Activated CD4-positive, CD25-positive, alpha-beta regulatory T cell (primary cell): ENCODE measurements at regions not wholly inside any gene's neighbourhood (a gene's known extent, or its start where the extent isn't known, plus 50 kb on each side); places are given as distances from the start of the nearest gene placed in this dataset.

Experiments
- DNase-seq, 4 experiments: peaks; one replicate each; lab custom pipeline; 2025; lab: John Stamatoyannopoulos, UW

DNA sequence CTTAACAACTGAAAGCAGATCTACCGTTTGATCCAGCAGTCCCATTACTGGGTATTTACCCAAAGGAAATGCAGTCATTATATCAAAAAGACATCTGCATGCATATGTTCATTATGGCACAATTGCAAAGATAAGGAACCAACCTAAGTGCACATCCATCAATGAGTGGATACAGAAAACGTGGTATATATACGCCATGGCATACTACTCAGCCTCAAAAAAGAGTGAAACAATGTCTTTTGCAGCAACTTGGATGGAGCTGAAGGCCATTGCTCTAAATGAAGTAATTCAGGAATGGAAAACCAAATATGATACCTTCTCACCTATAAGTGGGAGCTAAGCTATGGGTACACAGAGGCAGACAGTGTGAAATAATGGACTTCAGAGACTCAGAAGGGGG is 169.3 kb downstream of the ZBTB18 start:
- no peak for DNase-seq

DNA sequence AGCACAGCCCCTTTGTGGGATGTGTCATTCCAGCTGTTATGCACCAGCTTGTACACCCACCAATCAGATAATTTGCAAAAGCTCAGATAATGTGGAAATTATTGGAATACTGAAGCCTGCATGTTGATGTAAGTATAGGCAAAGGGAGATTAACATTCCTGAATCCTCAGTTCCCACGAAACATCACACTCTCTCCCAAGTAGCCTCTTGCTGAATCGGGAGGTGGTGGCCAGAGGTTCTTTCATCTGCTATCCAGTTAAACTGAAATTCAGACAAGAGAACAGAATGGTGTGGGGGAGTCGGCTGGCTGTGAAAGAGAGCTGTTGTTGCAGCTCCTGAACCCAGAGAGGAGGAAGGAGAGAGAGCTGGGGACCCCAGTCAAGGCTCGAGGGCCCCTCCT is 170.9 kb downstream of the ZBTB18 start:
- DNase-seq: no peak

DNA sequence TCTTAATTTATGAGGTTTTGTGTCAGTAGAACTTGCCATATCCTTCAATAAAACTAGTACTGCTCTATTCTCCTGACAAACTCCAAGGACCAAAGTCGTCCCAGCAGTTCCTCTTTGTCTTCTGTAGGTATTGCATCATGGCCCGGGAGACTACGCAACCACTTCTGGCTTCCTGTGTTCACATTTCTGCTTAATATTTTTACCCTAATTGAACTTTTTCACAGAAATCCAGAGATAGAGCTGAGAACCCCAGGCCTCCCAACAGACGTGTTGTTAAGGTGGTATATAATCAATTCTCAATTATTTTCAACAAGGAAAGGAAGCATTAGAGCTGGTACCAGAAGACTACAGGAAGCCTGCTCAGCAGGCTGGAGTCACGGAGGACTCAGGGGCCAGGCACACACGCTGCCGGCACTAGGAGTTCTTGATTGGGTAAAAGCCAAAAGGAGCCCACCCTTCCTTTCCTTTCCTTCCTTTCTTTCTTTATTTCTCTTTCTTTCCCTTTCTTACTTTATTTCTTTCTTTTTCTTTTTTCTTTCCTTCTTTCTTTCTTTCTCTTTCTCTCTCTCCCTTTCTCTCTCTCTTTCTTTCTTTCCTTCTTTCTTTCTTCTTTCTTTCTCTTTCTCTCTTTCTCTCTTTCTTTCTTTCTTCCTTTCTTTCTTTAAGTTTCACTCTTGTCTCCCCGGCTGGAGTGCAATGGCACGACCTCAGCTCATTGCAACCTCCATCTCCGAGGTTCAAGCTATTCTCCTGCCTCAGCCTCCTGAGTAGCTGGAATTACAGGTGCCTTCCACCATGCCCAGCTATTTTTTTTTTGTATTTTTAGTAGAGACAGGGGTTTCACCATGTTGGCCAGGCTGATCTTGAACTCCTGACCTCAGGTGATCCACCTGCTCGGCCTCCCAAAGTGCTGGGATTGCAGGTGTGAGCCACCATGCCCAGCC is 173.7 kb downstream of the ZBTB18 start:
- DNase-seq: no peak

DNA sequence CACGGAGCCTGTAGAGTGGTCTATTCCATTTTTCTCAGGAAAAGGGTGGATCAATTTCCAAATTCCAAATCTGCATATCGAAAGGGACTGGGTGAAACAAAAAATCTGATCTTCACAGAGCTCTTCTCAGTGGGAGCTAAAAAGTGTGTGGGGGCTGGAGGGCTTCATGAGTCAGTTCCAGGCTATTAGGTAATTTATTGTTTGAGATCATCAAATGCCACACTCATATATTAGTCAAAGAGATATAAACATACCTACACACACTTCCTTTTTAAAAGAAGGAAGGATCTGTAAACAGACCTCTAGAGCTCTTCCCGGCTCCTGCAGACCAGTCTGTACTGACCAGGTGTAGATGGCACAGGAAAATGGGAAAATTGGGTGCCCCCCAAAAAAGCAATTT is 175.4 kb downstream of the ZBTB18 start:
- no peak for DNase-seq

DNA sequence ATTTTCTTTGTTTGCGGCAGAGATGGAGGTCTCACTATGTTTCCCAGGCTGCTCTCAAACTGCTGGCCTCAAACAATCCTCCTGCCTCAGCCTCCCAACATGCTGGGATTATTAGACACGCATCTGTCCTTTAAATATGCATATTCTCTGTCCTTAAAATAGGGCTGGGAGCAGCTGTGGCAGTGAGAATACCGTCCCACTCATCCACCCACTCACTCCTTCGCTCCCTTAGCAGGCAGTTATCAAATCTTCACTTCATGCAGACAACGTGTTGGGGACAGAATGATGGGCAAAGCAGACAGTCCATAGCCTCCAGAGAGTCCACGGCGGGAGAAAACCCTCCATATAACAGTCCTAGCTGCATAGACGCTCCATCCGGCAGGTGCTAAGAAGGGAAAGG is 179.4 kb downstream of the ZBTB18 start:
- DNase-seq: no peak

DNA sequence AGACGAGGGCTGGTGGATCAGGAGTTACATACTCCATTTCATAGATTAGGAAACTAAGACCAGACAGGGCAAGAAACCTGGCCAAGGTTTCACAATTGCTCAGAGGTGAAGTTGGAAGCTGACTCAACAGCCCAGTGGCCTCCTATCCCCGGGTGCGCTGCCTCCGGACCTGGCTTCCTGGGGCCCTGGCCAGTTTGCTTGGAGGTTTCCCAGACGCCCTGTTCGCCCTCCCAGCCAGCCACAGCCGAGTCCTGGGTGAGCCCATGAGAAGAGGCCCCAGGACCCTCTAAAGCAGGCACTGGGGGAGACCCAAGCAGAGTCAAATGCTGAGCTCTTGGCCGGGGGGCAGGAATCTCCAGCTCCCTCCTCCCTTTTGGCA is 180.1 kb downstream of the ZBTB18 start:
- DNase-seq: no peak

DNA sequence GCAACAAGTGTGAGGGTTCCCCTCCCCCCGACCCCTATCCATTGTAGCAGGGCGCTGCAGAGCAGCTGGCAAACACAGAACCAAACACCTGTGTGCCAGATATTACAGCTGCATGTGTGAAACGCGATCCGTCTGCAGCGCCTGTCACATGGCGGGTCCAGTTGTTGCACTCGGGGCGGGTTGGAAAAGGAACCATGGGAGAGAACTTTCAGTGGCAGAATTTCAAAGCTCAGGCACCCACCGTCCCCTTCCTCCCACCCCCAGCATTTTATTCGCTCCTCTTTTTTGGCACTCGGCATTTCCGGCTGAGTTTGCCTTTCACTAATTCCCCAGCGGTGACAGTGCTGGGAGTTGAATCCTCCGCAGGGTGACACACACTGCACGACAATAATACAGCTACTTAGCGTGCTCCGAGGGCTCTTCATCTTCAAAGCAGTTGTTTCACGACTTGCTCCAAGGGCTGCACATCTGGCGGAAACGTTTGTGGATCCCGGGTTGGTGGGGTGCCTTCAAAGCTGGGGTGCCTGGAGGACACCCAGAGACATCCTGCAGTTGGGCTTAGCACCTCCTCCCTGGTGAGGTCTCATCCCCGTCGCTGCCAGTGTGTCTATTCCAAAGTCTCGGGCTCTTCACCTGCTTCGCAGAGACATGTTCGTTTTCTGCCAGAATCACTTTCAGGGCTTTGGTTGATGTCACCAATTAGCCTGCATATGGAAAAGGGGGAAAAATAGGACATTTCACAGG is 180.7 kb downstream of the ZBTB18 start:
- no peak for DNase-seq

DNA sequence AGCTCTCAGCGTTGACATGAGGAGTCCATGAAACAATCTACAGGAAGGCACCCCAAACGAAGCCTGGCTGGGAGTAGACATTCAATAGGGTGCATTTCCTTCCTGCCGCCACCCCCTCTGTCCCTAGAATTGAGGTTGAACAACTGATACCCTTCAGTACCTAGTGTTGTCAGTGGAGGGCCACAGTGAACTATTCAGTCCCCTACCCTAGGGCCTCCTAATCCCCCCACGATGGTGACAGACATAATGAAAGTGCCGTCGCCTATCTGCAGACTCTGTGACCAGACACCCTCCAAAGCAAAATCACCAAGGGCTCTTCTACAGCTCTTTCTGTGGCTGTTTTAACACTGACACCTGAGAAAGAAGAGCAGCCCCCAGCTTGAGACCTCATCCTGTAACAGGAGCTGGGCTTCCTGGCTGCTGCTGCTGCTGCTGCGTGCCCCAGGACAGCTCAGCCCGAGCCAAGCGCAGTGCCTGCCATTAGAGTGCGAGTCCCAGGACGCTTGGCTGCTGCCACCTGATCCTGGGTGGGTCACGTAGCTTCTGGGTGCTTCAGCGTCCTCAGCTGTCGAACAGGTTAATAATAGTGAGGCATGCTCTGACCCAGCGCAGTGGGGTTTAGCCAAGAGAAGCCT is 183.0 kb downstream of the ZBTB18 start:
- DNase-seq: no peak

DNA sequence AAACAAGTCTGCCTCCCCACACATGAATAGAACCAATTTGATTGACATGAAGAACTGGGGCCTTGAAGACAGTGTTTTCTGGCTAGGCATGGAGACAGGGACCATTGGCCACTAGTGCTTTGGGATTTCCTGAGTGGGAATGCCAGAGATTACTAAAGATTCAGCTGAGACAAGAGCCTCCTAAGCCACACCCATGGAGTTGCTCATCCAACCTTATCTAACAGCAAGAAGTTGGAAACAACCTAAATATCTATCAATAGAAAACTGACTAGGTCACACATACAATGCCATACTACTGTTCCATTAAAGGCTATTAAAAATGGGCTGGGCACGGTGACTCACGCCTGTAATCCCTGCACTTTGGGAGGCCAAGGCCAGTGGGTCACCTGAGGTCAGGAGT is 184.1 kb downstream of the ZBTB18 start:
- DNase-seq: no peak

DNA sequence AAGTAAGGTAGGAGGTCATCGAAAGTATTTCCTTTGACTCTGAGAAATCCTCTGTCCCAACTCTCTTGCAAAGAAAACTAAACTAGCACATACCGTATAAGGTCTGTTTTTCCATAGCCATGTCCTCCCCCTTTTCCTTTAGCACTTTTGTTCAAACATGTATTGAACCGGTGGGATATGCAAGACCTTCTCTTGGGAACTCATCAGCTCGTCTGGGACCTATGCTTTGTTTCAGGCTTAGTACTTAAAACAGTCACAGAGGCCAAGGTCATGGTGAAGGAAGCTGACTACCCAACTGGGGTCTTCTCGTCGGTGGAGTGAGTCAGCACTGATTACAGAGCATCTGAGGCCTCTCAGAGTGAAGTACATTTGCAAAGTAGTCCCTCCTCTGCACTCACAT is 185.0 kb downstream of the ZBTB18 start:
- no peak for DNase-seq

DNA sequence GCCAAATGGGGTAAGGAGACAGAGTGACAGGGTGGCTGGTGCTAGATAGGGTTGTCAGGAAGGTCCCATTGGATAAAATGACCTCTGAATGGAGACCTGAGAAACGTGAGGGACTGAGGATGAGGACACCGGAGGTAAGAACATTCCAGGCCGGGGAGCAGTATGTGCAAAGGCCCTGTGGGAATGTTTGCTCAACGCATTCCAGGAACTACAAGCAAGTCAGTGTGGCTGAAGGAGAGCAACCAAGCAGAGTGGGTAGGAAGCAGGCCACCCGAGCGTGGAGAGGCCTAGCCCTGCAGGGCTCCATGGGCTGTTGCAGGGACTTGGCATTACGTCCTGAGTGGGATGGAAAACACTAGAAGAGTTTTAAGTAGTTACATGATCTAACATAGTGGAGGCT is 185.6 kb downstream of the ZBTB18 start:
- no peak for DNase-seq

DNA sequence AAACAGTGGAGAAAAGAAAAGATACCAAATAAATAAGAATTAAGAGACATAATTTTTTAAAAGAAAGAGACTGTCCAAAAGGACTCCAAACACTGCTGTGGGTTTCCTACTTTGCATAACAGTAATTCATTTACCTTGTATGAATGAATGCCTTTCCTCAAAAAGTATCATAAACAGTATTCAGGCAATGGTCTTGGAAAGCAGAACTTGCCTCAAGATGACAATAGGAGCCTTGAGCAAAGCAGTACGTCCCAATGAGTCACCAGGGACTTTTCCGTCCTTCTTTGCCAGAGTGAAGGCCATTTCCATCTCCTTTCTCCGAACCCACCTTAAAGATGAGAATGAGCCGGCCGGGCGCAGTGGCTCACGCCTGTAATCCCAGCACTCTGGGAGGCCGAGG is 186.4 kb downstream of the ZBTB18 start:
- DNase-seq: no peak

DNA sequence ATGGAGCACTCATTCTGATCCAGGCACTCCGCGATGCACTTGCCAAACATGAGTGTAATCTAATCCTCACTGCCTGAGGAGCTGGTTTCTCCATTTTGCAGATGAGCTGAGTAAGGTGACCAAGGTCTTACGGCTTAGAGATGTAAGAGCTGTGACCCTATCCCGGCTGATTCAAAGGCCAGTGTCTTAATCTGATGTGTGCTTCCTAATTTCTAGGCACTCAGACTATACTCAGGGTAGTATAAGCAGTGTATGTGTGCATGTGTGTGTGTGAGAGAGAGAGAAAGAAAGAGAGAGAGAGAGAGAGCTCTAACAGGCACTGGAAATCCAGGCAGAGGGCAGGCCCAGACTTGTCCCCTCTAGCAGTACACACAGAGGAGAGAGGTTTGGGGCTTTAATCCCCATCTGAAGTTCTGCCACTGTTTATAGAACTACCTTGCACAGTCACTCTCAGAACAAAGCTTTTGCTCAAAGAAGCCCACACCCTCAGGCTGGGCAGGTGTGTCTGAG is 188.2 kb downstream of the ZBTB18 start:
- no peak for DNase-seq

DNA sequence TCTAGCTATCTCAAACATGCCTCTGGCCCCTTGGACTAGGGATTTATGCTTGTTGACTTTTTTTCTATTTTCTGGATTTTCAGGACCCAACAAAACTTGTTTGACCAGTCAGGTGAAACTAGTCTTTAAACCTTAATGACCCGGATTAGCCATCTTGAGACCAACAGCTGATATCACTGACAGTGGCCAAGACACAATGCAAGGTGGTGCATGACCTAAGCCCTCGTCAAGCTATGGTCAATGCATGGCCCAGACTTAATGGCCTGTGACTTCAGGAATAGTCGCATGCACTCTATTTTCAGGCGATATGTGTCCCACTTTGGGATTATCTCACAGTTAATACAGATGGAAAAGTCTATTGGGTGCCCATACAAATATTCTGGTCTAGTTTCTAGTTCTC is 190.4 kb downstream of the ZBTB18 start:
- no peak for DNase-seq

DNA sequence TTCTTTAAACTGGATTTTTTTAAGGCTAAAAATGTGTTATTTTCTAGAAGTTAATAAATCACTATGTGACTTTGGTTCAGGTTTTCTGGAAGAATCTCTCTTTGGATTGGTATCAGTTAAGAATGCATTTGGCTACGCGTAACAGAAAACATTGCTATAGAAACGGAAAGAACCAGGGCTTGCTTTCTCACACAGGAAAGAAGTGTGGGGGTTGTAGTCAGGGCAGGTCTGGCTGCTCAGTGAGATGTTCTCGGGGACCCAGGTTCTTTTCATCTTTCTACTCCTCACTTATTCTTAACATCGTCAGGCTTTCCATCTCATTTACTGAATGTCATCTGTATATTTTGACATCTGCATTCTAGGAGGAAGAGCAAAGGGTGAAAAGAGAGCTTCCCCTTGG is 191.4 kb downstream of the ZBTB18 start:
- DNase-seq: no peak

DNA sequence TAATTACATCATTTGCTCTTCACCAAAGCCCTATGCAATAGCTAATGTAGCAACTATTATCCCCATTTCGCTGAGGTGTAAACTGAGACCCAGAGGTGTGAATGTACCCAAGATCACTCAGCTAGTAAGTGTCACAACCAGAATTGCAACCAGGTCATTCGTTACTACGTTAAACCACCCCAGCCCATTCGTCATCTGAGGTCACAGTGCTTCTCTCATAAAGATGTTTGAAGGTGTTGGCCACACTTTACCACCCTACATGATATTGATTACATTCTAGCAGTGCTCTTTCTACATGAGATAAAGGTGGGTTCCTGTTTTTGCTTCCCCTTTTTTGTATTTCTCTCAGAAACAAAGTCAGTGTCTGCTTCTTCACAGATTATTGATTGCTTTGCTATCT is 195.3 kb downstream of the ZBTB18 start:
- DNase-seq: no peak

DNA sequence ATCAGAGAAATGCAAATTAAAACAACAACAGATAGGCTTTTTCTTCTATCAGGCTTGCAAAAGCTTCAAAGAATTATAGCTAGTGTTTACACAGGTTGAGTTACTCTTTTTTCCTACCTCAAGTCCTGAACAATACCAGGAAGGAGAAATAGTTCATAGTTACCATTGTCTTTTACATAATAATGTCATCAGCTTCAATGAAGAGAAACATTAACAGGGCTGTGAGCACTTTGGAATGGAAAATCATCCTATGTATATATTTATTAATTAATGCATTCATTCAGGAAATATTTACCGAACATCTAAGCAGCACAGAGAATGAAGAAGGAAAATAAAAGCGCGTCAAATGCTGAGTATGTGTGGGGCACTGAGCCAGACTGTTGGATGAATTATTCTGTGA is 197.3 kb downstream of the ZBTB18 start:
- DNase-seq: no peak

DNA sequence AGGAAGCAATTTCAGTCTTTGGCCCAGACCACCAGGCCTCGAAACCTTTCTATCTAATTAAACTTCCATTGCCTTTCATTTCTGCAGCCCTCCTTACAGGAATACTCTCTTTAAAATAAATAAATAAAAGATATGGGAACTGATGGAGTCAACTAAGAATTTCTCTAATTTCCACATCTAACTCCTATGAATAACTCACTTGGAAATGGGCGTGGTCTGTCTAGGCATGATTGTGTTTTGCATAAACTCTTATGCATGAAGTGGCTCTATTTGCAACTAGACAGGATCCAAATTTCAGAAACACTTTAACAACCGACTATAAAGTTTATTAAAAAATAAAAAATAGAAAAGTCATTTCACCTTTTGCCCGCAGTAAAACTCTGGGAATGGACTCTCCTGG is 199.5 kb downstream of the ADSS2 start:
- DNase-seq: no peak

DNA sequence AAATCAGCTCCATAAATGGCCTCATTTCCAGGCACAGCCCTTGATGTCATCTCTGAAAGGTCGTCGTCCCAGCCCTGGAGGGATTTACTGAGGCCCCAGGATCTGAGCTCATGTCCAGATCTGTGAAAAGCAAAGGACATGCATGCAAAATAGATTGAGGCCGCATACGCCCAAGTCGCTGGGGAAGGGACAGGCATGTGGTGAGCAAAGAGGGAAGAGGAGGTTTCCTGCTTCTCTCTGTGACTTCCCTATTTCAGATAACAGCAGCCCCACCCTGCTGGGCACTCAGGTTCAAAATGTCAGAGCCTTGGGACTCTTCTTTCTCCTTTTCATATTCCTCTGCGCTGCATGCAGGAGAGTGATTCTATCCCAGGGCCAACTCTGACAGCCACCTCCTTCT is 197.2 kb downstream of the ADSS2 start:
- DNase-seq: no peak

DNA sequence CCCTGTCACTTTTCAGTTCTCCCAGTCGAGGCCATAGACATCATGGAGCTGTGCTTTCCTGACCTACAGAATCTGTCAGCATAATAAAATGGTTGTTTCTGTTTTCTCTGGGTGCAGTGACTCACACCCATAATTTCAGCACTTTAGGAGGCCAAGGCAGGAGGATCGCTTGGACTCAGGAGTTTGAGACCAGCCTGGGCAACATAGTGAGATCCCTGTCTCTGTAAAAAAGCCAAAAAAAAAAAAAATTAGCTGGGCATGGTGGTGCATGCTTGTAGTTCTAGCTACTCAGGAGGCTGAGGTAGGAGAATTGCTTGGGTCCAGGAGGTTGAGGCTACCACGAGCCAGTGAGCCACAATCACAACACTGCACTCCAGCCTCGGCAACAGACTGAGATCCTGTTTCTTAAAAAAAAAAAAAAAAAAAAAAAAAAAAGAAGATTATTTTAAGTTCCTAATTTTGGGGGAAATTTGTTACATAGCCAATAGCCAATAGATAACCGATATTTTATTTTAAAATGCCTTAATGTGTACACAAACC is 196.2 kb downstream of the ADSS2 start:
- DNase-seq: no peak

DNA sequence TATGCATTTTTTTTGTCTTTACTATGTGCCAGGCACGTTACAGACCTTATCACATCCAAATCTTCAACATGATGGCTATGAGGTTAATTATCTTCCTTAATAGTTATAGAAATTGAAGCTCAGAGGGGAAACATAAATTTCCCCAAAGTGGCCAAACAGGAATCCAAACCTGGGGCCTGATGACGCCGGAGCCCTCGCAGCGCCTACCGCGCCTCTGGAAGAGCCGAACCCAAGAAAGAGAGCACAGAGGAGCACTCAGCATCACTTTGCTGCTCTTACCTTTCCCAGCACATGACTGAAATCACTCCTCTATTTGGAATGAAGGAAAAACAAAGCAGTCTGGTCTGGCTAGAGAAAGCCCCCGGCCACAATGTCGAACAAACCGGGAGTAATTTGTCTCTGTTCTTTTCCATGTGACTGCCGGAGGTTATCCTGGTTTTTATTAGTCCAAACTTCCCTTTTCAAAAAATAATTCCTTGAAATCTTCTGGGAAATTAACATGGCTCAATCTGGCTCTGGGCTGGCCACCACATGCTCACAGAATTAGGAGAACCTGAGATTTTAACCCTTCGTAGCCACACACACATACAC is 195.5 kb downstream of the ADSS2 start:
- DNase-seq: no peak

DNA sequence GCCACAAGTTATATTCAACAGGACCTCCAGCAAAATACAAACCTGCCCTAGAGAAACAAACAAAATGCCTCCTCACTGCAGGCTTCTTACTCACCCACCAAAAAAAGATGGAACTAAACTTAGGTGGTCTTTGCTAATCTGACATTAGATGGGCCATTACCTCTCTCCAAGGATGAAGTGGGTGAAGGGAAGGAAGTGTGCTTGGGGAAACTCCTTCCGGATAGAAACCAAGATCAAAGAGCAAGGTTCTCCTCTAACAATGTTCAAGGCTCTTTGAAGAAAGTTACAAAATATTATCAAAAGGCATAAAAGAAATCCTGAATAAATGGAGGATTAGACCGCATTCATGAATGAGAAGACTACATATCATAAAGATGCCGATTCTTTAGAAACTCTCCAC is 187.5 kb downstream of the ADSS2 start:
- DNase-seq: no peak
